HEK293 (cell line): ENCODE measurements at regions not wholly inside any gene's neighbourhood (a gene's known extent, or its start where the extent isn't known, plus 50 kb on each side); places are given as distances from the start of the nearest gene placed in this dataset.

Experiments used
- CTCF ChIP-seq: fragments of 450-650 bp; formaldehyde crosslinking; IDR thresholded peaks from 2 replicates; pipeline ENCODE4 v1.5.1; 2016; ENCODE audit warnings: missing biosample characterization, missing genetic modification characterization
- REST ChIP-seq: fragments of 450-650 bp; formaldehyde crosslinking; IDR thresholded peaks from 2 replicates; pipeline ENCODE4 v1.5.1; 2016; ENCODE audit warnings: missing biosample characterization, missing genetic modification characterization
- SP2 ChIP-seq: fragments of 450-650 bp; formaldehyde crosslinking; IDR thresholded peaks from 2 replicates; pipeline ENCODE4 v1.5.1; 2016; ENCODE audit warnings: missing biosample characterization, missing genetic modification characterization
- YY1 ChIP-seq: fragments of 450-650 bp; formaldehyde crosslinking; IDR thresholded peaks from 2 replicates; pipeline ENCODE4 v1.5.1; 2018; ENCODE audit warnings: missing biosample characterization, missing genetic modification characterization
- ZNF24 ChIP-seq: fragments of 450-650 bp; formaldehyde crosslinking; IDR thresholded peaks from 2 replicates; pipeline ENCODE4 v1.5.1; 2016; ENCODE audit warnings: missing biosample characterization, missing genetic modification characterization
- ZNF266 ChIP-seq: fragments of 450-650 bp; formaldehyde crosslinking; IDR thresholded peaks from 2 replicates; pipeline ENCODE4 v1.5.1; 2016; ENCODE audit warnings: missing biosample characterization, missing genetic modification characterization, low read depth
- ZNF292 ChIP-seq: fragments of 450-650 bp; formaldehyde crosslinking; IDR thresholded peaks from 2 replicates; pipeline ENCODE4 v1.5.1; 2016; ENCODE audit warnings: low read depth, missing biosample characterization, missing genetic modification characterization, borderline replicate concordance
- ZNF302 ChIP-seq: fragments of 450-650 bp; formaldehyde crosslinking; IDR thresholded peaks from 2 replicates; pipeline ENCODE4 v1.5.1; 2016; ENCODE audit warnings: missing biosample characterization, missing genetic modification characterization, low read depth
- ZNF394 ChIP-seq: fragments of 450-650 bp; formaldehyde crosslinking; IDR thresholded peaks from 2 replicates; pipeline ENCODE4 v1.5.1; 2016; ENCODE audit warnings: missing biosample characterization, missing genetic modification characterization, mild to moderate bottlenecking, moderate library complexity, borderline replicate concordance
- ZNF488 ChIP-seq: fragments of 450-650 bp; formaldehyde crosslinking; IDR thresholded peaks from 2 replicates; pipeline ENCODE4 v1.5.1; 2016; ENCODE audit warnings: missing biosample characterization, missing genetic modification characterization
- ZNF785 ChIP-seq: fragments of 450-650 bp; formaldehyde crosslinking; IDR thresholded peaks from 2 replicates; pipeline ENCODE4 v1.5.1; 2016; ENCODE audit warnings: missing biosample characterization, missing genetic modification characterization

- TF ChIP-seq ZNF302 (no peak), ZNF292 (tag by site-specific recombination) (no peak), ZNF394 (tag by site-specific recombination) (no peak), CTCF (tag by site-specific recombination) (no peak), ZNF785 (tag by site-specific recombination) (no peak), REST (no peak), YY1 (tag by site-specific recombination) (no peak), ZNF24 (no peak), ZNF488 (tag by site-specific recombination) (no peak), ZNF266 (no peak), SP2 (no peak)
These were observed 131.1 kb downstream of the AXIN2 start for GRCh38 chr17:65430209-65430833.
